NCI-H1930 (cell line): ENCODE measurements at regions not wholly inside any gene's neighbourhood (a gene's known extent, or its start where the extent isn't known, plus 50 kb on each side); places are given as distances from the start of the nearest gene placed in this dataset.

Experiments used
- DNase-seq, 2 experiments: peaks; one replicate each; lab custom pipeline; 2025; lab: John Stamatoyannopoulos, UW

- no peak for DNase-seq
Measured at GRCh38 chr10:90326498-90327267, 531.2 kb downstream of the HTR7 start.

GRCh38 chr10:90327611-90328010 is 530.2 kb downstream of the HTR7 start:
- no peak for DNase-seq

- no peak for DNase-seq
Measured at GRCh38 chr10:90328459-90328858, 529.4 kb downstream of the HTR7 start.

GRCh38 chr10:90328896-90329295 is 528.9 kb downstream of the HTR7 start:
- DNase-seq = no peak

GRCh38 chr10:90337316-90337715 is 520.5 kb downstream of the HTR7 start:
- DNase-seq = no peak

- DNase-seq = no peak
Measured at GRCh38 chr10:90342480-90342879, 515.4 kb downstream of the HTR7 start.

GRCh38 chr10:90344226-90344625 is 513.6 kb downstream of the HTR7 start:
- no peak for DNase-seq

- no peak for DNase-seq
Measured at GRCh38 chr10:90347239-90347638, 510.6 kb downstream of the HTR7 start.

GRCh38 chr10:90350122-90350521 is 507.7 kb downstream of the HTR7 start:
- no peak for DNase-seq

- DNase-seq = no peak
Measured at GRCh38 chr10:90352288-90352687, 505.6 kb downstream of the HTR7 start.

- no peak for DNase-seq
Measured at GRCh38 chr10:90354914-90355313, 502.9 kb downstream of the HTR7 start.

GRCh38 chr10:90363799-90364483 is 493.9 kb downstream of the HTR7 start:
- DNase-seq = no peak

- DNase-seq = no peak
Measured at GRCh38 chr10:90372451-90372850, 485.4 kb downstream of the HTR7 start.

- DNase-seq = no peak
Measured at GRCh38 chr10:90373911-90374310, 483.9 kb downstream of the HTR7 start.

GRCh38 chr10:90378524-90379076 is 479.2 kb downstream of the HTR7 start:
- DNase-seq = no peak

- DNase-seq = no peak
Measured at GRCh38 chr10:90381468-90381867, 476.4 kb downstream of the HTR7 start.

GRCh38 chr10:90389876-90390275 is 468.0 kb downstream of the HTR7 start:
- no peak for DNase-seq

GRCh38 chr10:90394311-90394710 is 463.5 kb downstream of the HTR7 start:
- no peak for DNase-seq

GRCh38 chr10:90396721-90397120 is 461.1 kb downstream of the HTR7 start:
- no peak for DNase-seq

GRCh38 chr10:90398566-90398965 is 459.3 kb downstream of the HTR7 start:
- DNase-seq = no peak

- DNase-seq = no peak
Measured at GRCh38 chr10:90399782-90400181, 458.1 kb downstream of the HTR7 start.

GRCh38 chr10:90403211-90404000 is 454.4 kb downstream of the HTR7 start:
- DNase-seq = no peak

GRCh38 chr10:90407131-90407530 is 450.7 kb downstream of the HTR7 start:
- no peak for DNase-seq
